Ishikawa (cell line): ENCODE measurements at regions not wholly inside any gene's neighbourhood (a gene's known extent, or its start where the extent isn't known, plus 50 kb on each side); places are given as distances from the start of the nearest gene placed in this dataset.
A peak's percentile ranks its signal among the peaks of the same experiment; 100 is the strongest.

Experiments used
- CEBPB ChIP-seq: IDR thresholded peaks from 2 replicates; pipeline ENCODE4 v1.6.1; 2012
- CREB1 ChIP-seq: IDR thresholded peaks from 2 replicates; pipeline ENCODE4 v1.6.1; 2012; ENCODE audit warnings: low read depth
- EGR1 ChIP-seq: IDR thresholded peaks from 2 replicates; pipeline ENCODE4 v1.6.1; 2012
- EP300 ChIP-seq: IDR thresholded peaks from 2 replicates; pipeline ENCODE4 v1.6.1; 2012; ENCODE audit warnings: borderline replicate concordance
- FOXM1 ChIP-seq: IDR thresholded peaks from 2 replicates; pipeline ENCODE4 v1.6.1; 2012; ENCODE audit warnings: low read depth, borderline replicate concordance
- MAX ChIP-seq: IDR thresholded peaks from 2 replicates; pipeline ENCODE4 v1.6.1; 2012
- NFIC ChIP-seq: IDR thresholded peaks from 2 replicates; pipeline ENCODE4 v1.6.1; 2012
- RAD21 ChIP-seq: IDR thresholded peaks from 2 replicates; pipeline ENCODE4 v1.6.1; 2012; ENCODE audit warnings: low read depth
- REST ChIP-seq: IDR thresholded peaks from 2 replicates; pipeline ENCODE4 v1.6.1; 2012; ENCODE audit warnings: low read depth, mild to moderate bottlenecking
- TAF1 ChIP-seq: IDR thresholded peaks from 2 replicates; pipeline ENCODE4 v1.6.1; 2012; ENCODE audit warnings: low read depth, mild to moderate bottlenecking
- TCF12 ChIP-seq: IDR thresholded peaks from 2 replicates; pipeline ENCODE4 v1.6.1; 2012; ENCODE audit warnings: low read depth
- TEAD4 ChIP-seq: IDR thresholded peaks from 2 replicates; pipeline ENCODE4 v1.6.1; 2012
- USF1 ChIP-seq: IDR thresholded peaks from 2 replicates; pipeline ENCODE4 v1.6.1; 2012
- YY1 ChIP-seq: IDR thresholded peaks from 2 replicates; pipeline ENCODE4 v1.6.1; 2012; ENCODE audit warnings: low read depth
- ZBTB7A ChIP-seq: IDR thresholded peaks from 2 replicates; pipeline ENCODE4 v1.6.1; 2012; ENCODE audit warnings: low read depth

- no peak for TF ChIP-seq EGR1
- no peak for TF ChIP-seq MAX
- TF ChIP-seq TEAD4 = no peak
- TF ChIP-seq NFIC = no peak
- TF ChIP-seq RAD21 = no peak
- TF ChIP-seq ZBTB7A = no peak
- TF ChIP-seq YY1 = no peak
- TF ChIP-seq TCF12 = no peak
- TF ChIP-seq USF1 = no peak
- TF ChIP-seq FOXM1 = no peak
- TF ChIP-seq CEBPB = no peak
- TF ChIP-seq CREB1 = no peak
These were observed 147.3 kb upstream of the KCNJ18 start for GRCh38 chr17:21545064-21545463.

- no peak for TF ChIP-seq REST
- TF ChIP-seq TAF1 = no peak
- no peak for TF ChIP-seq CEBPB
- TF ChIP-seq CREB1 = no peak
These were observed 144.1 kb upstream of the KCNJ18 start for GRCh38 chr17:21548236-21548635.

GRCh38 chr17:21549107-21549687 lies 143.1 kb upstream of the KCNJ18 start:
- no peak for TF ChIP-seq MAX
- TF ChIP-seq USF1 = no peak
- TF ChIP-seq TAF1 = no peak
- TF ChIP-seq CEBPB = no peak
- no peak for TF ChIP-seq YY1
- TF ChIP-seq EGR1 = no peak
- TF ChIP-seq RAD21 = no peak
- no peak for TF ChIP-seq NFIC
- no peak for TF ChIP-seq FOXM1
- no peak for TF ChIP-seq TEAD4
- TF ChIP-seq TCF12 = no peak
- TF ChIP-seq EP300 = no peak
- TF ChIP-seq ZBTB7A = no peak
- no peak for TF ChIP-seq CREB1
- TF ChIP-seq REST = no peak

GRCh38 chr17:21551081-21551881 lies 141.0 kb upstream of the KCNJ18 start:
- TF ChIP-seq CEBPB (no peak), EP300 (no peak), REST (no peak), YY1 (peak; percentile 53; the same call in 1 of the 2 replicates), TAF1 (0 out of 2 replicates have a peak, but pooled peaks have one; percentile 28), USF1 (no peak), ZBTB7A (no peak), MAX (peak; percentile 67), FOXM1 (no peak), NFIC (no peak), EGR1 (no peak), RAD21 (no peak), CREB1 (no peak), TEAD4 (no peak), TCF12 (peak; percentile 30; the same call in 1 of the 2 replicates)
